Breast epithelium (tissue), 3 donors: ENCODE measurements at regions not wholly inside any gene's neighbourhood (a gene's known extent, or its start where the extent isn't known, plus 50 kb on each side); places are given as distances from the start of the nearest gene placed in this dataset.

ENCODE experiments used
- POLR2A ChIP-seq: fragments of 450-650 bp; IDR thresholded peaks from one replicate; pipeline ENCODE4 v1.6.1; 2016; ENCODE audit warnings: antibody characterized with exemption, mild to moderate bottlenecking, moderate library complexity
- POLR2AphosphoS5 ChIP-seq, 3 donors: sonication (generic); formaldehyde crosslinking; IDR thresholded peaks; one replicate each; pipeline ENCODE4 v1.6.1; 2017; ENCODE audit warnings: antibody characterized with exemption in 3 of 3
- TF ChIP-seq, protein P1 (sequence below), 3 donors: fragments of 450-650 bp; IDR thresholded peaks; one replicate each; pipeline ENCODE4 v1.5.1; 2016 to 2017; ENCODE audit warnings: antibody characterized with exemption in 3 of 3, mild to moderate bottlenecking in 3 of 3, moderate library complexity in 3 of 3

DNA sequence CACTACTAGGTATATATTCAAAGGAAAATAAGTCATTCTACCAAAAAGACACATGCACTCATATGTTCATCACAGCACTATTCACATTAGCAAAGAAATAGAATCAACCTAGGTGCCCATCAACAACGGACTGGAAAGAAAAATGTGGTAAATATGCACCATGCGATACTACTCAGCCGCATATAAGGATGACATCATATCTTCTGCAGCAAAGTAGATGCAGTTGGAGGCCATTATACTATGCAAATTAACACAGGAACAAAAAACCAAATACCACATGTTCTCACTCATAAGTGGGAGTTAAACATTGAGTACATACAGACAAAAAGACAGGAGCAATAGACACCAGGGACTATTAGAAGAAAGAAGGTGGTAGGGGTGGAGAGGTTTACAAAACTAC lies 412.1 kb upstream of the CWC22 start:
- no peak for TF ChIP-seq POLR2AphosphoS5 (IDR thresholded peaks at IDR 0.05)
- TF ChIP-seq, protein P1, sequence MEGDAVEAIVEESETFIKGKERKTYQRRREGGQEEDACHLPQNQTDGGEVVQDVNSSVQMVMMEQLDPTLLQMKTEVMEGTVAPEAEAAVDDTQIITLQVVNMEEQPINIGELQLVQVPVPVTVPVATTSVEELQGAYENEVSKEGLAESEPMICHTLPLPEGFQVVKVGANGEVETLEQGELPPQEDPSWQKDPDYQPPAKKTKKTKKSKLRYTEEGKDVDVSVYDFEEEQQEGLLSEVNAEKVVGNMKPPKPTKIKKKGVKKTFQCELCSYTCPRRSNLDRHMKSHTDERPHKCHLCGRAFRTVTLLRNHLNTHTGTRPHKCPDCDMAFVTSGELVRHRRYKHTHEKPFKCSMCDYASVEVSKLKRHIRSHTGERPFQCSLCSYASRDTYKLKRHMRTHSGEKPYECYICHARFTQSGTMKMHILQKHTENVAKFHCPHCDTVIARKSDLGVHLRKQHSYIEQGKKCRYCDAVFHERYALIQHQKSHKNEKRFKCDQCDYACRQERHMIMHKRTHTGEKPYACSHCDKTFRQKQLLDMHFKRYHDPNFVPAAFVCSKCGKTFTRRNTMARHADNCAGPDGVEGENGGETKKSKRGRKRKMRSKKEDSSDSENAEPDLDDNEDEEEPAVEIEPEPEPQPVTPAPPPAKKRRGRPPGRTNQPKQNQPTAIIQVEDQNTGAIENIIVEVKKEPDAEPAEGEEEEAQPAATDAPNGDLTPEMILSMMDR (IDR thresholded peaks at IDR 0.05) = no peak
- no peak for TF ChIP-seq POLR2A
